ENCODE measurements at regions not wholly inside any gene's neighbourhood (a gene's known extent, or its start where the extent isn't known, plus 50 kb on each side); places are given as distances from the start of the nearest gene placed in this dataset.

DNA sequence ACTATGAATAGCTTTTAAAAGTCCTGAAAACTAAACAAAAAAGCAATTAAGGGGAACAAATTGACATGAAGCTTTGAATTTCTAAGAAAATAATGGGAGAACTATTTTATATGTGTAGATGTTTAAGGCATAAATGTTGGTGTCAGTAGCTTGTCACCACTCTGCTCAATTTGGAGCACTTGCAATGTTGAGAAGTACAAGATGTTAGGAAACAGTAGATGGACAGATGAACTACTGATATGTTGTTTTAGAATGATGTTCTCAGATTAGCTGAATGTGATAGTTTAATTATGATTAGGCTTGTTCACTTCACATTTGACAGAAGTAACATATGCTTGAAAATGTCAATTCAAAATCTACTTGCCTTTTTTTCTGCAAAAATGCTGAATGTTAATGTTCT is 525.7 kb upstream of the IGFBP7 start:
- Mint-ChIP-seq H3K36me3 (no peaks in the 10 kb centered on the region), H3K4me1 (no peaks in the 10 kb centered on the region), H3K27ac (no peak overlapping the region), H3K9me3 (peaks cover 3% of the 10 kb centered on the region), H3K27me3 (no peaks in the 10 kb centered on the region), H3K4me3 (no peak overlapping the region)
- DNase-seq (ENCODE audit: low spot score in 2 of 2), result no peak
- ATAC-seq (ENCODE audit: low read depth), result no peak

DNA sequence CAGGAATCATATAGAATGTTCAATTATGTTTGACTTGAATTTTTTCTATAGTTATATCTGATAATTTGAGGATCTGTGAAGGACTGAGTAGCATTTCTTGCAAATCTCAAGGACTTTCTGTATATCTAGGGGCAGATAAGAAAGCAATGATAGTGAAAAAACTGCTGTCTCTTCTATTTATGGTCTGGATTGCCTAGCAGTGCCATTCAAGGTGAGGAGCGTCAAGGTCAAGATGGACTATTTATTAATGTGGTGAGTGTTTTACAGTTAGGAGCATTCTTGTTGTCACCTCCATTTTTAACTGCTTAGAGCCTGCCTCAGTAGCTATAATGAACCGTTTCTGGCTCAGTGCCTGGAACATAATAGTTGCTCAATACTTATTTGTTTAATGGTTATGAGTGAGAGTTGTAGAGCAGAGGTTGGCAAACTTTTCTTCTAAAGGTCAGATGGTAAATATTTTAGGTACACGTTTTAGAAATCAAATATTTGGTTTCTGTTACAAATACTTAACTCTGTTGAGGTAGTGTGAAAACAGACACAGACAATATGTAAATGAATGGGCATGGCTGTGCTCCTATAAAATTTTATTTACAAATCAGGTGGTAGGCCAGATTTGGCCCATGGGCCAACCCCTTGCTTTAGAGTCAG is 523.2 kb upstream of the IGFBP7 start:
- ATAC-seq (ENCODE audit: low read depth), result no peak
- Mint-ChIP-seq H3K27ac (no peak overlapping the region), H3K36me3 (no peaks in the 10 kb centered on the region), H3K4me3 (no peak overlapping the region), H3K4me1 (no peaks in the 10 kb centered on the region), H3K27me3 (no peaks in the 10 kb centered on the region), H3K9me3 (peaks cover 11% of the 10 kb centered on the region)
- no peak for DNase-seq (ENCODE audit: low spot score in 2 of 2)

DNA sequence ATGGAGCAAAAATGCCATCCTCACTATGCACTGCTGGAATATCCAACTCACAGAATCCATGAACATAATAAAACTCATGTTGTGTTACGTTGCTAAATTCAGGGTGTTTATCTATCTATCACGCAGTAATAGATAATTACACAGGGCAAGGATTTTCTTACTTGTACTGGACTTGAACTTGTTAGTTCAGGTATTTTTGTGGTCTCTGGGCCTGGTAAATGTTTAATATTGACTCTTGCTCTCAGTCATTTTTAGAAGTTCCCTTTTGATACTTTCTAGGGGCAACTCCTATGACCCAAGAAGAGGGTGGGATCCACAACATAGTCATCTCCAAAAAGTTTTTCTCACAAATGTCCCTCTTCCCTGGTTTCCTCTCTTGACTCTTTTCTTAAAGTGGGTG is 522.4 kb upstream of the IGFBP7 start:
- Mint-ChIP-seq H3K27me3 (no peaks in the 10 kb centered on the region), H3K4me3 (no peak overlapping the region), H3K9me3 (peaks cover 11% of the 10 kb centered on the region), H3K36me3 (no peaks in the 10 kb centered on the region), H3K4me1 (no peaks in the 10 kb centered on the region), H3K27ac (no peak overlapping the region)
- no peak for DNase-seq (ENCODE audit: low spot score in 2 of 2)
- ATAC-seq (ENCODE audit: low read depth), result no peak

DNA sequence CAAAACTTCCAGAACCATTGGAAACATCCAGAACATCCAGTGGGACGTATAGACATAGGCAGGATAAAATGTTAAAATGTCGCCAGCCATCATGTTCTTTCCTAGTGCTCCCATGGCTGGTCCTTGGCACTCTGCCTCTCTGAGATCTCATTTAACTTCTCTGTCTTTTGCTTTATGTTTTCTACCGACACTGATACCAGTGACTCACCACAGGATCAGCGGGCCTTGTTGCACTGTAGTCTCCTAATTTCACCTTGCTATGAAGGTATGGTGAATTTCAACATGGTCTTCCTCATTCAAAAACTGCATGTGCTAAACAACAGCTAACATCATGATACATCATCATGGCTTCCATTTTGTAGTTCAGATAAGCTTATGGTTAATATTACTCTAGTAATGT is 521.0 kb upstream of the IGFBP7 start:
- Mint-ChIP-seq H3K27ac (no peak overlapping the region), H3K4me3 (no peak overlapping the region), H3K27me3 (no peaks in the 10 kb centered on the region), H3K36me3 (no peaks in the 10 kb centered on the region), H3K4me1 (no peaks in the 10 kb centered on the region), H3K9me3 (peaks cover 10% of the 10 kb centered on the region)
- ATAC-seq (ENCODE audit: low read depth) (no peak), DNase-seq (ENCODE audit: low spot score in 2 of 2) (no peak)

DNA sequence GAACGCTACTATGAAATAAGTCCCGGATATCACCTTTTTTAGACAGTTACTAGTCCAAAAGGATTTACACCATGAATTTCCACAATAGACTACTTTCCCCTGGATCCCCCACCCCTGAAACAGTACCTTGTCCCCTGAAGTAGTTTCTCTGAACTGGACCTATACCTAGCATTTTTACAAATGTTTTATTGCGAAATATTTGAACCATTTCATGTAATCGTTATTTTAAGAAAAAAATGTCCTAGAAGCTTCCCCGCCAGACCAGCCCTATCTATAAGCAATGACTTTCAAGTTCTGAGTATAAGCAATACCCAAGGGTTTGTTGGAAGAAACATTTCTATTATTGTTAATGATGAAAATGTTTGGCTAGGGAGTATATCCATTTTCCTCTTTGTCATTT is 517.8 kb upstream of the IGFBP7 start:
- Mint-ChIP-seq H3K27me3 (no peaks in the 10 kb centered on the region), H3K4me3 (no peak overlapping the region), H3K27ac (no peak overlapping the region), H3K4me1 (no peaks in the 10 kb centered on the region), H3K9me3 (peaks cover 8% of the 10 kb centered on the region), H3K36me3 (no peaks in the 10 kb centered on the region)
- no peak for ATAC-seq (ENCODE audit: low read depth)
- DNase-seq (ENCODE audit: low spot score in 2 of 2), result no peak

DNA sequence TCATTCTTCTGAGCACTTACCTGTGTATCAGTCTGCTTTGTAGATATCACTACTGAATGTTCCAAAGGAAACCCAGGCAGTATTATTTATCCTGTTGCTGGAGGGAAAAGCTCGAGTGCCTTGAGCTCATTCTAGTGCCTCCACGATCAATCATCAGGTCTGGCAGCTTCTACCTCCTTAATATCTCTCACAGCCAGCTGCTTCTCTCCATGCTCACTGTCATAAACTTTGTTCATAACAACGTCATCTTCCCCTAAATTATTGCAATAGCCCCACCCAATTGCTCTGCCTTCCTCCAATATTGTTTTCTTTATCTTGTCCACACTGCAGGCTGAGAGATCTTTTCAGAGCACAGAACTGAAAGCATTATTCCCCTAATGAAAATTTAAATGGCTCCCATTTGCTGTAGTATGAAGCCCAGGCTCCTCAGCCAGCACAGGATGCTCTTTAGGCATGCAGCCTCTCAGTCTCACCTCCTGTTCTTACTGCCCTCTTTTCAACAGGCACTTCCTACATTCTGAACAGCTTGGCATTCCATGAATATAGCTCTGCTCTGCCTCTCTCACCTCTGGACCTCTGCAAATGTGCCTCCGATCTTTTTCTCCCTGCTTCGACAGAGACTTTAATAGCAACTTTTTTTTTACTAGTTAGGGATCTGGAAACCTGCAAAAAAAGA is 504.2 kb upstream of the IGFBP7 start:
- H3K4me3 Mint-ChIP-seq, result no peak overlapping the region
- H3K36me3 Mint-ChIP-seq, result no peaks in the 10 kb centered on the region
- no peaks in the 10 kb centered on the region for H3K4me1 Mint-ChIP-seq
- no peaks in the 10 kb centered on the region for H3K27me3 Mint-ChIP-seq
- ATAC-seq (ENCODE audit: low read depth) (no peak), DNase-seq (ENCODE audit: low spot score in 2 of 2) (no peak)
- H3K9me3 Mint-ChIP-seq, result peaks cover 3% of the 10 kb centered on the region
- H3K27ac Mint-ChIP-seq, result no peak overlapping the region

DNA sequence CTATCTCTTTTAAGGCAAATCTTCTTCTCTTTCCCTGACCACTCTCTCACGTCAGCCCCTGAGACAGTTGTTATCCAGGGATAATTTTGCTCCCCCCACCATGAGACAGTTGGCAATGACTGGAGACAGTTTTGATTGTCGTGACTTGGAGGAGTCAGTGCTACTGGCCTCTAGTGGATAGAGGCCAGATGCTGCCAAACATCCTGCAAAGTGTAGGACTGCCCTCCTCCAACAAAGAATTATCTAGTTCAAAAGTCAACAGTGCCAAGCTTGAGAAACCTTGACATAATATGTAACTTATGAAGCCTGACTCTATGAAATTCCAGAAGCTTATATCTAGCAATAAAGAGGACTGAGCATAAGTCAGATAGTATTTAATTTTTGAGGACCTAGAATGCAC is 502.1 kb upstream of the IGFBP7 start:
- Mint-ChIP-seq H3K4me1 (no peaks in the 10 kb centered on the region), H3K36me3 (no peaks in the 10 kb centered on the region), H3K9me3 (peaks cover 3% of the 10 kb centered on the region), H3K27ac (no peak overlapping the region), H3K4me3 (no peak overlapping the region), H3K27me3 (no peaks in the 10 kb centered on the region)
- no peak for ATAC-seq (ENCODE audit: low read depth)
- DNase-seq (ENCODE audit: low spot score in 2 of 2), result no peak

DNA sequence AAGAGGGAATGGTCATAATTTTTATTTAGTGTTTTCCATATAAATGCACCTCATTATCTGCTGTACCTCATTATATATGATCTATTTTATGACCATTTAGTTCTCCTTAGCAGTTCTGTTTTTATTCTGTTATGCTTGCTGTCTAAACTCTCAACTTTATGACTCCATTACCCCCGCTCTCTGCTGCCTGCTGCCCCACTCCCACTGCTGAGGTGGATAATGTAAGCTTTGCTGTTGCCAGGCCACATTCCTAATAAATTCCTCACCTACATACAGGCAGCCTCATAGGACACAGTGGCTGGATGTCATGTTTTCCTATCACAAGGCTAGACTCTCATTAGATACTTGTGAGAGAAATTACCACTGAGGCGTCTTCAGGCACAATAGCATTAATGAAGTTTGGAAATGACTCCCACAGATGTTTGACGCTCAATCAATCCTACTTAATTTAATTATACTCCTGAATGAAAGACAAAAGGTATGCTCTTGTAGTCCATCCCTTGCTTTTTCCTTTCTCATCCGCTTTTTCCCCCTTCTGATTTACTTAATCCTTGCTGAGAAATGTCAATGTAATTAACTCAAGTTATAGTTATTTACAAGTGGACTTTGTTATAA is 497.5 kb upstream of the IGFBP7 start:
- Mint-ChIP-seq H3K4me3 (no peak overlapping the region), H3K9me3 (peaks cover 4% of the 10 kb centered on the region), H3K4me1 (no peaks in the 10 kb centered on the region), H3K36me3 (no peaks in the 10 kb centered on the region), H3K27me3 (no peaks in the 10 kb centered on the region), H3K27ac (no peak overlapping the region)
- ATAC-seq (ENCODE audit: low read depth), result no peak
- no peak for DNase-seq (ENCODE audit: low spot score in 2 of 2)

DNA sequence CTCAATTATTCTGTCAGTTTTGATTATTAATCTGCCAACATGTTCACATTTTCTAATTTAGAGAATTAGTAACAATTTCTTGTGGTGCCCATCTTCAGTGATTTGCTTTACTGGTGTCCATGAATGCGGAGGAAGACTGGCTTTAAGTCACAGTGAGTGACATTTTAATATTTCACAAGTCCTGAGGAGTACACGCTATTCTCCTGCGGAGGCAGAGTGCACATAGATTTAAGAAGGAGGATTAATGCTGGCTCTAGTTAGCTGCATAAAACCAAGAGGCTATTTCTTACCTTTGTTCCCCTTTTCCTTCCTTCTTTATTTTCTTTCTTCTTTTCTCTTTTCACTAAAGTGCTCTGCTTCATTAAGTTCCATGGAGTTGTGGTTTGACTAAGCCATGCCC is 495.2 kb upstream of the IGFBP7 start:
- Mint-ChIP-seq H3K4me1 (no peaks in the 10 kb centered on the region), H3K27me3 (no peaks in the 10 kb centered on the region), H3K9me3 (peaks cover 2% of the 10 kb centered on the region), H3K27ac (no peak overlapping the region), H3K4me3 (no peak overlapping the region), H3K36me3 (no peaks in the 10 kb centered on the region)
- DNase-seq (ENCODE audit: low spot score in 2 of 2), result no peak
- ATAC-seq (ENCODE audit: low read depth), result no peak

DNA sequence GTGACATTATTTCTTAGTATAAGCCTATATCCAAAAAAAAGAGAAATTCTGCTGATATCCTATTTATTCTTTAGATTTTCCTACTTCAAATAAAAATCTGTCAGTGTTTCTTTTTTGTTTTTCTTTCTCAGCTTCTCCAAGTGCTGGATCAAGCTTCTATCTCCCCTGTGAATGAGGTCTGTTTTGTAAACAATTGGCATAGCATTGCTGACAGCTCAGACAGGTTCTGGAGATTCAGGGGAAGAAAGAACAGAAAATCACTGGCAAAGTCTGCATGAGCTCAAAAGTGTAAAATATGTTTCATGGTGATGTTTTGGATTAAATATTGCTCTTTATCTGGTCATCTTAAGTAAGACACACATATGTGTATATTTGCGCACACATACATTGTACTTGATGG is 492.0 kb upstream of the IGFBP7 start:
- peaks cover 7% of the 10 kb centered on the region for H3K9me3 Mint-ChIP-seq
- H3K27ac Mint-ChIP-seq, result no peak overlapping the region
- no peaks in the 10 kb centered on the region for H3K36me3 Mint-ChIP-seq
- ATAC-seq (ENCODE audit: low read depth) (no peak), DNase-seq (ENCODE audit: low spot score in 2 of 2) (no peak)
- H3K4me1 Mint-ChIP-seq, result no peaks in the 10 kb centered on the region
- H3K27me3 Mint-ChIP-seq, result no peaks in the 10 kb centered on the region
- H3K4me3 Mint-ChIP-seq, result no peak overlapping the region

DNA sequence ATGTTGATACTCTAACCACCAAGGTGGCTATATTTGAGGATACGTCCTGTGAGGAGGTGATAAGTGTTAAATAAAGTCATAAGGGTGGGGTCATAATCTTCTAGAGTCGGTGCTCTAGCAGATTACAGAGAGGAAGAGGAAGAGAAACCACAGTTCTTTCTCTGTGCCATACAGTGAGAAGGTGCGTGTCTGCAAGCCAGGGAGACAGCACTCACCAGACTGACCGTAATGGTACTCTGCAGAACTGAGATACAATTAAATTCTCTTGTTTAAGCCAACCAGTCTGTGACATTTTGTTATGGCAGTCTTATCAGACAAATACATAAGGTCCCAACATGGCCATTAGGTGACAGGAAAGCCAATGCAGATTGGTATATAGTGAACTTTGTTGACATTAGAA is 480.9 kb upstream of the IGFBP7 start:
- H3K27me3 Mint-ChIP-seq, result no peaks in the 10 kb centered on the region
- DNase-seq (ENCODE audit: low spot score in 2 of 2) (no peak), ATAC-seq (ENCODE audit: low read depth) (no peak)
- no peaks in the 10 kb centered on the region for H3K4me1 Mint-ChIP-seq
- no peak overlapping the region for H3K4me3 Mint-ChIP-seq
- H3K36me3 Mint-ChIP-seq, result no peaks in the 10 kb centered on the region
- peaks cover 2% of the 10 kb centered on the region for H3K9me3 Mint-ChIP-seq
- no peak overlapping the region for H3K27ac Mint-ChIP-seq

DNA sequence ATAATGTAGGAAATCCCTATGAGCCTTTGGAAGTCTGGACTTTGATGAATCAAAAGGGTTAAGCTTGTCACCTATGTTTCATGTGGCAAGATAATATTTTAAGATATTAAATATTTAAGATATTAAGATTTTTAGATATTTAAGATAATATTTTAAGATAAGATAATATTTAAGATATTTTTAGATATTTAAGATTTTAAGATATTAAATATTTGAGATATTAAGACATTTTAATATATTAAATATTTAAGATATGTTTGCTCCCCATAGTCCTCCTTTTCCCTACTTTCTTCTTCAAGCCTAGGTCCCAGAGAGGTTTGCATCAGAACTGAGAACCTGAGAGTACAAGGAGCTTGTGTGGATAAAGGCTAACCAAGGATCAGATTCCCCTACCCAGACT is 478.4 kb upstream of the IGFBP7 start:
- no peaks in the 10 kb centered on the region for H3K36me3 Mint-ChIP-seq
- H3K27ac Mint-ChIP-seq, result no peak overlapping the region
- no peaks in the 10 kb centered on the region for H3K27me3 Mint-ChIP-seq
- no peak overlapping the region for H3K4me3 Mint-ChIP-seq
- DNase-seq (ENCODE audit: low spot score in 2 of 2) (no peak), ATAC-seq (ENCODE audit: low read depth) (no peak)
- no peaks in the 10 kb centered on the region for H3K4me1 Mint-ChIP-seq
- peaks cover 3% of the 10 kb centered on the region for H3K9me3 Mint-ChIP-seq

DNA sequence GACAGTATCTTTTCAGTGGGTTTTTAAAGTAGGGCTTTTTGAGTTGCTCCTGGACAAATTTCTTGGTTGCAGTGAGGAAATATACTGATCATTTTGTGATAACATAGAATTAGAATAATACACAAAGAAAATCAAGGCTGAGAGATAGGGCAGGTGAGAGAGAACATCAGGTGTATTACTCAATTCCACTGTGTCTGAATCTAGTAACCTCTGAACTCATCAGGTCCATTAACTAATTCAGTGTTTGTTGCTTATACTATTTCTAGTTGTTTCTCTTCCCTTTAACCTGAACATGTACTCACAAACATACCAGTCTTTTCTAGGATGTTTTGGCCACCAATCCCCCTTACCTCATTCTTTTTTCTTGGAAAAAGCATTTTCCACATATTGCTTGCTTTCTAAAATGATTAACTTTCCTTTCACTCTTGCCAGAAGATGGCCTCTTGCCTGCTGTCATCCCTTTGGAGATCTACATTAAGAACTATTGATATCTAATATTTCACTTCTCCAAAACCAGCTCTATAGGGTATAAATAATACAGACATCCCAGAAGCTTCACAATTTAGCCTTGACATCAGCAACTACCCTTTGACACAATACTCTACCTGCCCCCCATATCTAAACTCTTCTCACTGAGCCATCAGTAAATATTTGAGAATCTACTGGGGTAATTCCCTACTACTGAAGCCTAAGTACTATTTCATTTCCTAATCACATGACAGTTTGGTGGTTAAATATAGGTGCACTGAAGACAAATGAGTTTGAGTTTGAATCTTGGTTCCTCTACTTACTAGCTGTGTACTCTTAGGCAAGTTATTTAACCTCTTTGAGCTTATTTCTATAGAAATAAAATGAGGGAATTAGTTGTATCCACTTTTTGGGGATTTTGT is 470.8 kb upstream of the IGFBP7 start:
- no peak overlapping the region for H3K4me3 Mint-ChIP-seq

DNA sequence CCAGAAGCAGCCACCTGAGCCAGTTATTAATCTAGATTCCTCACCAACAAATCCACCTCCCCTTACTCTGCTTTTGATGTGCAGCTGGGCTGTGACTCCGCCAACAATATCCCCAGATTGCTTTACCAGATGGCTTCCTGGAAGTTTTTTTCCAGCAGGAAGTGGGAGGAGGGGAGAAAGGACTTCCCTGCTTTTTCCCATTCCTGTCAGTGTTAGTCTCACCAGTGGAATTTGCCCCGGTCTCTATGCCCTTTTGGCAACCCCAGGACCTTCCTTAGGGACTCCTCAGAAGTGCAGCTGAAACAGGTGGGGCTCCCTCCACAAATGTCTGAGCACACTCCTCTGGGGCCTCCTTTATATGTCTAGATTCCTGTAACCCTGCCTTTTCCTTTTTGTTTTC is 465.2 kb upstream of the IGFBP7 start:
- Mint-ChIP-seq H3K9me3 (peaks cover 7% of the 10 kb centered on the region), H3K36me3 (no peaks in the 10 kb centered on the region), H3K4me1 (no peaks in the 10 kb centered on the region), H3K4me3 (no peak overlapping the region), H3K27ac (no peak overlapping the region), H3K27me3 (no peaks in the 10 kb centered on the region)
- DNase-seq (ENCODE audit: low spot score in 2 of 2) (no peak), ATAC-seq (ENCODE audit: low read depth) (no peak)

More for the DNA sequence above, 470.8 kb upstream of the IGFBP7 start:
- no peak for ATAC-seq (ENCODE audit: low read depth)
- peaks cover 7% of the 10 kb centered on the region for H3K9me3 Mint-ChIP-seq
- H3K36me3 Mint-ChIP-seq, result no peaks in the 10 kb centered on the region
- H3K27me3 Mint-ChIP-seq, result no peaks in the 10 kb centered on the region
- no peak overlapping the region for H3K27ac Mint-ChIP-seq
- no peak for DNase-seq (ENCODE audit: low spot score in 2 of 2)
- H3K4me1 Mint-ChIP-seq, result no peaks in the 10 kb centered on the region

Data from memory B cell (primary cell).